Activated gamma-delta T cell (primary cell): ENCODE measurements at regions not wholly inside any gene's neighbourhood (a gene's known extent, or its start where the extent isn't known, plus 50 kb on each side); places are given as distances from the start of the nearest gene placed in this dataset.
A peak's percentile ranks its signal among the peaks of the same experiment; 100 is the strongest.

Experiments used
- DNase-seq: peaks from one replicate; lab custom pipeline; 2025; lab: John Stamatoyannopoulos, UW

DNA sequence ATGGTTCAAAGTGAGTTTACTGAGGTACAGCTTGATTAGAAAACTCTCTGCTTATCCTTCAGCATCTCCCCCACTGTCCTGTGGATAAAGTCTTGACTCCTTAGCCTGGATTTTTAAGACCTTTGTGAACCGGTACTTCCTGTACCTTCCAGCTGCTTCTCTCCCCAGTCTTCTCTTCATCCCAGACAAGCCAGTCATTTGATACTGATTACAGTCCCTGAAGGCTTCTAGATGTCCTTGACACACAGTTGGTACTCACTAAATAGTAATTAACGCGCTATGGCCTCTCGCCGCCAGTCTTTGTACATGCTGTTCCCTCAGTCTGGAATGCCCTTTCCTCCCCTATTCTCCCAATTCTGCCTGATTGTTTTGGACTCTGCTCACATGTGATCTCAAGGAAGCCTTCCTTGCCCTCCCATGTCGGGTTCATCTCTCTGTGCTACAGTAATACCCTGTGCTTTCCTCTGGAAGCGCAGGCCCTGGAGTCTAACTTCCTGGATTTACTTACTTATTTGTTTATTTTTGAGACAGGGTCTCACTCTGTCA, 50.6 kb upstream of the PTGR2 start:
- DNase-seq, result no peak

GRCh38 chr14:73797543-73798265, 53.9 kb upstream of the PTGR2 start:
- no peak for DNase-seq

- no peak for DNase-seq
Observed at GRCh38 chr14:73796893-73797542, 54.6 kb upstream of the PTGR2 start.

- DNase-seq, result no peak
Observed at GRCh38 chr14:73796415-73796814, 55.2 kb upstream of the PTGR2 start.

DNA sequence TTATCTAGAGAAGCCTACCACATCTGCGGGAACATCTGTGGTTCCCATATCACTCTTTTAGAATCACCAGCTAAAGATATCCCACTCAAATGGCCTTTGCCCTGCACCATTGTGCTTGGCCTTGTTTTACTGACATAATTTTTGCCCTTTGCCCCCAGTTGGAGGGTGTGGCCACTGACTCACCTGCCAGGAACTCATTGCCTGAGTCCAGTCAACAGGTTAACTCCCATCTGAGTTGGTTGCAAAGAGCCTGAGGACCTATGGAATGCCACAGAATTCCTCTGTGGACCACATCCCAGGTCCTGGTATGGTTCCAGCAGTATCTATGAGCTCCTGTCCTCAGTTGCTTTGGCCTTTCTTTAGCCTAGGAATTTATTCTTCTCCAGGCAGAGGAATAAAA, 55.7 kb upstream of the PTGR2 start:
- no peak for DNase-seq

DNA sequence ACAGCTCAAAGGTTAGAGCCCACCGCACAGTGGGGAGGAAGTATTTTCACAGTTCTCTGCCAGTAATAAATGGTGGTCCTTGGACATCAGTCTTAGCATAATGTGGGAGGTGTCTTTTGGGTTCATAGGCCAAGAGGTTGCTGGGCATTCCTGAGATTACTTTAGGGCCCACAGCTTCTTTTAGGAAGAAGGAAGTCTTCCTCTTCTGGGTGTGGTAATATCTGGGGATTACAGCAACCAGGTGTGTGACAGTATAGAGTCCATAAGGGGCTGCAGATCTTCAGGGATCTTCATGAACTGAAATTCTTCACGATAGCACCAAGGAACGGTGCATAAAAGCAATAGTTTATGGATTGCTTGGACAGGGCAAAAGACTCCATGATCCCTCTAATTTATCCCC, 56.2 kb upstream of the PTGR2 start:
- no peak for DNase-seq

- no peak for DNase-seq
Observed at GRCh38 chr14:73794146-73794545, 57.5 kb upstream of the PTGR2 start.

GRCh38 chr14:73792481-73792880, 59.1 kb upstream of the PTGR2 start:
- no peak for DNase-seq

DNA sequence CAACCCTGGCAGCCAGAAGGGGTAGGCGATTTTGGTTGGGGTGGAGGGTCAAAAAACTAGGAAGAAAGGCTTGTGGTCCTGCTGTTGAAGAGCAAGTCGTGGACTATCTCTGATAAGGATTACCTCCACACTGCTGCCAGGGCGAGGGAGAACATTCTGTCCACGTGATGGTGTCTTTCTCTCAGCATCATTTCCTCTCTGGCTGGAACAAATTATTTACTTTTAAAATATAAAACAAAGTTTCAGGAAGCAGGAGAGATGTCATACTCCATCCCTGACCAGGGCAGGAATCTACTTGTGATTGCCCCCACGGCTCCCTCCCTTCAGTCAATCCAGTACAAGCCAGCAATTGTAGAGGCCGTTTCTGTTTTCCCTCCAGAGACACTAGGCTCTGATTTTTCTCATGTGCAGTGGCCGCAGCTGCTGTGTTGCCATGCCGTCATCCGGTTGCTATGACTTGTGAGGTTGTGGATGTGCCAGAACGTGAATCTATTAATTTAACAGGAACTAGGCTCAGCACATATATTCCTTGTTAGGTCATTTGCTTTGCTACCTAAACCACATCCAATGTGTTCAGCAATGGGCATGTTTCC, 61.5 kb upstream of the PTGR2 start:
- no peak for DNase-seq

- no peak for DNase-seq
Observed at GRCh38 chr14:73788701-73789551, 62.7 kb upstream of the PTGR2 start.

DNA sequence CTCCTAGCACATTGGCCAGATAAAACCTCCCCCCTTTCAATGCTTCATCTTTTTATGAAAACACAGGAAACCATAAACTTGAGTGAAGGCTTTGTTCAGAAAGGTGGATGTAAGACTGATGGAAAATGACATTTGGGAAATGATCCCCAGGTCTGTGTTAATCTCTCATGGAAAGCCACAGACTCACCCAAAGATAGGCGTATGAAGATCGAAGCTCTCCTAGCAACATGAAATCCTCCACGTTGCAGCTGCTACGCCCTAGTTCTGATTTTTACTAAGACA, 63.4 kb upstream of the PTGR2 start:
- DNase-seq, result no peak

GRCh38 chr14:73787486-73788316, 63.9 kb upstream of the PTGR2 start:
- no peak for DNase-seq

DNA sequence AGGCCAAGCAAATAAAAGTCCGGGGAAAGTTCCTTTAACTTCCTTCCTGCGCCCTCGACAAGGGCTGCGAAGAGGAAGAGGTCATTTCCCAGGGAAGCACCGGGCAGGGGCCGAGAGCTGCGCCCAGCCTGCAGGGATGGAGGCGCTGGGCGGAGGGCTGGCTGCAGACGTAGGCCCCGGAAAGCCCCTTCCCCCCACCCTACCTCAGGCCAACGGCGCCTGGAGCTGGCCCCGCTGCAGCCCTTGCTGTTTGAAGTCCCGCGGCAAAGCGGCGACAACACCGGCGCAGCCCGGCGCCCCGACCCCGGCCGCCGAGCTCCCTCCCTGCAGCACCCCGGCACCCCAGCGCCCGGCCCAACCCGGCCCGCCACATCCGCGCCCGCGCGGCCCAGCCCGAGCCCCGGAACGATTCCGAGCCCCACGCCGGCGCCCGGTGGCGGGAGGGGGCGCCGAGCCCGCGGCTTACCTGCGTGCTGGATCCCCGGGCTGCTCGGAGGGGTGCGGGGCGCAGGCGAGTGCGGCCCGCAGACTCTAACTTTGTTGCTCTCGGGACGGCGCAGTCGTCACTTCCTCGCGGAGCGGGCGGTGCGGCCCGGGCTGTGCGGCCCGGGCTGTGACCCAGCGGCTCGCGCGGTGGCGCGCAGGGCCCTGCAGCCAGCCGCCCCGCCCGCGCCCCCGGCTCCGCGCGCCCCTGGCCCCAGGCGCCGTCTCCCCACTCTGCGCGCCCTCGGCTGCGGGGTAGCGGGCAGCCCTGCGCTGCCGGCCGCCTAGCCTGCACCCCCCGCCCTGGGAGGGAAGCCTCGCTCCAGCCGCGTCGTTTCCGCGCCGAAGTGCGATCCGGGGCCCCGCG, 64.8 kb upstream of the PTGR2 start:
- DNase-seq, result peak; percentile 64

DNA sequence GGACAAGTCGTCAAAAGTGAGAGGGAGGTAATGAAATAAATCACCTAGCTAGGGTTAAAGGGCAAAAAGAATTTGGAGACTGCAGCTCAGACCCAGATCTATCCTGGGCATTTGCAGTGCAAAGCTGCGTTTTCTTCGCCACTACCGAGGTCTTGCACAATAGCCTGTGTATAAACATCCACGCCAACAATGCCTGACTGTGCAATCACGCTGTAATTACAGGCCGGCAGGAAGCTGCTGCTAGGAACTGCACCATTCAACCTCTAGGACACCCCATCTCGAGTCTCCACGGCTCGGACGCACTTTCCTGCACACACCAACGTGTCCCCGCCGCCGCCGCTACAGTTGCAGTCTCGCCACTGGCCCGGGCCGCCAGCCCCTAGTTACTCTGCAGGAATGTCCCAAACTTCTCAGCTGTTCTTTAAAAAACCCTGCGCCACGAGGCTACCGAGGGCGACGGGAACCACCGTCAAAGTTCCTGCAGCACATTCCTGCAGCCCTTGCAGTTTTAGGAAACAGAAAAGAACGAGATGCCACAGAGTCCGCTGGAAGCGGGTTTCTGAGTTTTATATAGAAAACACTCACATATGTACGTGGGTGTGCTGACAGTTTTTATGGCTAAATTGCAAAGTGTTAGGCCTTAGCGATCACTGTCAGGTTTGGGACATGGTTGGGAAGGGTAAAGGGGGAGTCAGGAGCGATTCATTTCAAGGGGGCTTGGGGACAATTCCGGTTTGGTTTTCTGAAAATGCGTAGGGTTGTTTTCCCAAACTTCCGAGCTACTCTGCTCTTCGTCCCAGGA, 65.6 kb upstream of the PTGR2 start:
- DNase-seq, result peak; percentile 48

DNA sequence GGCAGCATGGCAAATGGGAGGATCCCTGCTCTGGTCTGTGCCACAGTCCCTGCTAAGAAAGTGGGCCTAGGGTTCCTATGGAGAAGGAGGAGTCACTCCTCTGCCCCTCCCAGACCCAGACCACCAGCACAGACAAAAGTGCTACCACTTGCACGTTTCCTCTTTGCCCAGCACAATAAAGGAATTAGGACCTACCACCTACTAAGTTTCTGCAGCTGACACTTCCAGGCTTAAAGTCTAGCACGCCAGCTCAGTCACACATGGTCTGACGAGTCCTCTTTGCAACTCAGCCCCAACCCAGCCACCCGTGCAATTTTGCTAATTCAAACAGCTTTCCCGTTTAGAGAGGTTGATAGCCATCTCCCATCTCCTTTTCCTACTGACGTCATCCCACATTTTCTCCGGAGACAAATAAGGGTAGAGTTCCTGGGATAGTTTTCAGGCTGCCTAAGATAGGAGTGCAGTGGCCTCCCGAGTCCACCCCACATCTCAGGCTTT, 66.2 kb upstream of the PTGR2 start:
- DNase-seq, result no peak

DNA sequence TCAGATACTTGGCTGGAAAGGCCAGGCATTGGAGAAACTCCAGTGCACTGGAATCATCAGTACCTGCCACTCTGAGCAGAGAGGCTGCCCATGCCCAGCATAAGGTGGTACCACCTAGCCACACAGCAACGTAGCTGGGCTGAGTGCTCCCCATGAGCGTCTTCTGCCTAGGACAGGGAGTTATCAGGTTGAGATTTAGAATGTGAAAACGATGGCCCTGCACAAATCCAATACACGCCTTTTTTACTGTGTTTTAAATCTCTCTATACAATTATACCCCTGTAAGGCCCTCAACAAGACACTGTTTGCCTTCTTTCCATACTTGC, 66.7 kb upstream of the PTGR2 start:
- no peak for DNase-seq

DNA sequence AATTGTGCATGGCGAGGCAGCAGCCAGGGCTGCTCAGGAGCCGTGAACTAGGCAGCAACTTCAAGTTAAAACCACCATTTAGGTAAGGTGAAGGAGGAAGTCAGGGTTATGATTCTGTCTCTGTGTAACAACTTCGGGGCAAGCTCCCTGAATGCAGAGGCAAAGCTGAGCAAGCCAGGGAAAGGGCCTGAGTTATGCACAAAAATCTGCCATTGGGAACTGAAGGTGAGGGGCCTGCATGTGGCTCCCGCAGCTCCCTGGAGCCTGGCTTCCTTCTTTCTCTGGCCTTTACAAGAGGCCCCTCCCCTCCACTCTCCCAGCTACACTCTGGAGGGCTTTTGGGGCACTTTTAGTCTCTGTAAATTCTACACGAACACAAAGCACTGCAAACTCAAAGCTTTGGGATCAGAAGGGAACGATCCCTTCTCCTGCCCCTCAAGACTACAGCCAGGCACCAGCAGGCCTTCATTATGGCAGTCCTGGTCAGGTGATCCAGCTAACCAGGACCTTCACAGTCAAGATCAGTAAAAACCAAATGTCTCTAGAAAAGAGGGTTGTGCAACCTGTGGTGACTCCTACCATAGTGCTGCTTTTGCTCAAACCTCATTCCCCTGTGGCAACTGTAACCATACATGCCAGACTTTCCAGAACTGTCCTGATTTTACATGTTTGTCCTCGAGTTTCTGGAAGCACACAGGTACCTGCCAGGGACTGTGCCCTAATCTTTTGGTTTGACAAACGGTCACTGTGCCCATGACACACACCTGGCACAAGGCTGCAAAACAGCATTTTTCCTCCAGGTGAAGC, 67.2 kb upstream of the PTGR2 start:
- no peak for DNase-seq

- no peak for DNase-seq
Observed at GRCh38 chr14:73783107-73783727, 68.4 kb upstream of the PTGR2 start.
